NCI-H146 treated with DMSO at 0.1 percent for 48 hours (cell line): ENCODE measurements at regions not wholly inside any gene's neighbourhood (a gene's known extent, or its start where the extent isn't known, plus 50 kb on each side); places are given as distances from the start of the nearest gene placed in this dataset.
"Not testable (repeated sequence)": the region's sequence is repeated elsewhere in the genome, so short reads cannot be mapped to it uniquely, and the experiment has no call there.

Experiments
- DNase-seq: peaks from one replicate; lab custom pipeline; 2025; ENCODE audit not compliant: unreplicated experiment; lab: John Stamatoyannopoulos, UW

DNA sequence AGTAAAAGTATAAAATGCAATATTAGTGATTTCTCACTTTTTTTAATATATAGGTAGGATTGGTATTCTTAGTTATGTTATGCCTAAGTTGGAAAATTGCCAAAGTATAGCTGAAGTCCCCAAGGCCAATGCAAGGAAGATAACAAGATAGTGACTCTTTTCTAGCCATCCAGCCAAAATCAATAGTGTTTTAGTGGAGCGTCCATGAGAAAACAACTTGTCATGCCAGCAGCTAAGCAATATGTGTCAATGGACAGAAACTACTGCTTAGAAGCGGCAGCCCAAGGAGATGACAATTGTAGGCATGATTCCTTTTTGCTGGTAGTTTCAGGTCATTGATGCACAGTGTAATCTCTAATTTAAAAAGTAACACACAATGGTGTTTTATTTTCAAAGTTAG, 1444.6 kb downstream of the SUCLG1 start:
- DNase-seq, result no peak

DNA sequence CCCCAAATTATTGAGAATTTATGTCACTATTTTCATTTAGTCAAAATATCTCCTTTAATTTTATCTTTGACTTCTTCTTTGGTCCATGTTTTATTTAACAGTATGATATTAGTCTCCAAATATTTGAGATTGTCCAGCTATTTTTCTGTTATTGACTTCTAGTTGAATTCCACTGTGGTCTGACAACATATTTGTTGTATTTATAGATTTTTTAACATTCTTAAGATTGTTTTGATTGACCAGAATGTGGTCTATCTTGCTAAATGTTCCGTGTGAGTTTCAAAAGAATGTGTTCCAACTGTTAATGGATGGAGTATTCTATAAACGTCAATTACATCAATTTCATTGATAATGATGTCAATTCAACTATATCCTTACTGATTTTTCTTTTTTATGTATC, 1452.1 kb downstream of the SUCLG1 start:
- no peak for DNase-seq

DNA sequence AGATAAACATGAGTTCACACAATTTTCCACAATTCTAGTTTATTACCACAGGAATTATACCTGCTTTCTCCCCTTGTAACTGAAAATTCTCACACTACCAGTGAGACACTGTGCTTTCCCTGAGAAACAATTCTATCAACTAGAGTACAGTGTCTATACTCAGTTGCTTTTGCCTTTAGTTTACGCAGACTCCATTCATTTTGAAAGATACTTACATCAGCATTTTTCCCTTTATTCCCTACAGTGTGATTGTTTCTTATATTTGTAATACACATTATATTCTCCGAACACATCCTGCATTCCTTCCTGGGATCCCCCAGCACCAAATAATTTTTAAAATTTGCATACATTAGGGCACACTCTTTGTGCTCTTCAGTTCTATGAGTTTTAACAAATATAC, 1455.5 kb downstream of the SUCLG1 start:
- no peak for DNase-seq

DNA sequence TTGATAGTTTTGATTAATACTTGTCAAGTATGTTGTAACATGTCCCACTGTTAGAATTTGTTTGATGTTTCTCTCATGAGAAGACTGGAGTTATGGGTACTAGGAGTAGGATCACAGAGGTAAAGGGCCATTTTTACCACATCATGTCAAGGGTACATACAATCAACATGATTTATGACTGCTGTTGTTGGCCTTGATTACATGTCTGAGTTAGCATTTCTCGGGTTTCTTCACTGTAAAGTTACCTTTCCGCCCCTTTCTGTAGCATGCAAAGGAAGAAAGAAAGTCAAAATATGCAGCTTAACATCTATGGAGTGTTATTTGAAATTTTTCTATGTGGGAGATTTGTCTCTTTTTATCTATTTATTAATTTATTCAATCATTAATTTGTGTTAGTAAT, 1456.4 kb downstream of the SUCLG1 start:
- no peak for DNase-seq

DNA sequence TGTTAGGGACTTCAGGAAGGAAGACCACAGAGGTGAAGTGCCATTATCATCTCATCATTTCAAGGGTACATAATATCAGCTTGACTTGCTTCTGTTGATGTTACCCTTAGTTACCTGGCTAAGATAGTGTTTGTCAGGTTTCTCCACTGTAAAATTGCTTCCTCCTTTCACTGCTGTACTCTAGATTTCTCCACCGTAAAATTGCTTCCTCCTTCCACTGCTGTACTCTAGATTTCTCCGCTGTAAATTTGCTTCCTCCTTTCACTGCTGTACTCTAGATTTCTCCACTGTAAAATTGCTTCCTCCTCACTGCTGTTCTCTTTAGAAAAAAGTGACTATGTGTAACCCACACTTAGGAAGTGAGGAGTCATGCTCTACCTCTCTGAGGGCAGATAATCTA, 1460.3 kb downstream of the SUCLG1 start:
- DNase-seq, result no peak

DNA sequence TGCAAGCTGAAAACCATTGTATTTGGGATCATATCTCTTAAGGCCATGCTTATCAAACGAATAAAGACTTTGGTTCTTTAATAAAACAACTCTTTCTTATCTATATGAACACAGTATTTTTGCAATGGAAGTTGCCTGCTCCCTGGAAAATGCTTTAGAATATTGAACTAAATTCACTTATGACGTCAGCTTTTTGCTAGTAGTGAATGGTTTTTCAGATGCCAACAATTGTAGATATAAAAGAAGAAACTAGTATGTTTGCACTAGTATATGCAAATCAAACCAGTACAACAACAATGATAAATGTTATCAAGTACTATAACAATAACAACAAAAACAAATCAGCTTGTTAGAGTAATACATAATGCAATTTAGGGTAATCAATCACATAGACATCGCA, 1462.9 kb downstream of the SUCLG1 start:
- no peak for DNase-seq

DNA sequence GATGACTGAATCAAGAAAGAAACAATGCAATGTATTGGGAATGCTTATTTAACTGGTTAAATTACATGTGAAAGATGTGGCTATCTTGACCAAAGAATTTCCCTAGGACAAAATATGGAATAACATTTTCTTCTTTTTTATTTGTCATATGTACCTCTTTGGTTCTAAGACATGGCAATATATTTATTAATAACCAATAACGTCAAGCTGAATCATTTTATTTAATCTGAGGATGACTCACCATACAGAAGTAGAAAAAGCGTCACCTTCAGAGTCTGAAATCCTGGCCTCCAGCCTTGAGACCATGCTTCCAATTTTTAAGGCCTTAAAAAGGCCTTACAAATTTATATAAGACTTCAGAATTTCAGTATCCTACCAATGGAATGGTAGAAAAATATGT, 1464.9 kb downstream of the SUCLG1 start:
- DNase-seq, result no peak

DNA sequence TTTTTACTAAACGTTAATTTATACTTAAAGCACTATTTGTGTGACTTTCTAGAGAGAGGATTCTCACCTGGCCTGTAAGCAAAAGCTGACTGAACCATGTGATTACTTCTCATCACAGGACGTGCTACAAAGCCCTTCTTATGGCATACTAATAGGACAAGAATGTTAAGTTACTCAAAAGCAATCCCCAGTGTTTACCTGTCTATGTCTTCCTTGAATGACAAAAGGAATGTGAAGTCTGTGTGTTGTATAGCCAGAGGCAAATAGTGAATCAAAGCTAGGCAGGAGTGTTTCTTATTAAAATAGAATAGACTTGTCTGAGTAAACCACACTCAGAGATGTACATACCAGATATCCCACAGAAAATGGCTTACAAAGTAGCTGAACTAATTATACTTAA, 1465.5 kb downstream of the SUCLG1 start:
- DNase-seq, result no peak

DNA sequence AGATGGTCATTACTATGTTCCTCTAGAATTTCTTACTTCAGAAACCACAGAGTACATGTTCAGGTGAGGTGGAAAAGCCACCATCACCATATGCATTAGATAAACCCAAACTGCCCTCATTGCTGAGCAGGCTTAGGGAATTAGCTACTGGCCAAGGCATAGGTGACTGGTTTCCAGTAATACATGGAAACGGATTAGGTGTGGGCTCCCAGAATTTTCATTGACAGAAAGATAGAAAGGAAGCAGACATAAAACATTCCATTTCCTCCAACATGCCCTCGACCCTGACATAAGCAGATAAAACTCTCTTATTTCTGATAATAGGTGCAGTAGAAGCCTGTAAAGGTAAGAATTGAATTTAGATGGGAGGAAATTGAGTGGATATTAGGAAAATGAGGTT, 1466.1 kb downstream of the SUCLG1 start:
- DNase-seq, result no peak

DNA sequence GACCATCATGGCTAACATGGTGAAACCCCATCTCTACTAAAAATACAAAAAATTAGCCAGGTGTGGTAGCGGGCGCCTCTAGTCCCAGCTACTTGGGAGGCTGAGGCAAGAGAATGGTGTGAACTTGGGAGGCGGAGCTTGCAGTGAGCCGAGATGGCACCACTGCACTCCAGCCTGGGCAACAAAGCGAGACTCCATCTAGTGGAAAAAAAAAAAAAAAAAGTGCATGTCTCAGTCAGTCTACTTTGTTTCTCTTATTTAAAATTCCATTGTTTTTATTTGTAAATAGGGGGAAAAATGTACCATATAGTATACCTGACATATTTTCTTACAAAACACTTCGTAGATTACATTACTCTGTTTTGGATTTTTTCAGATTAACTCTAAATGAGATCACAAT, 1471.4 kb downstream of the SUCLG1 start:
- not testable (repeated sequence) for DNase-seq

DNA sequence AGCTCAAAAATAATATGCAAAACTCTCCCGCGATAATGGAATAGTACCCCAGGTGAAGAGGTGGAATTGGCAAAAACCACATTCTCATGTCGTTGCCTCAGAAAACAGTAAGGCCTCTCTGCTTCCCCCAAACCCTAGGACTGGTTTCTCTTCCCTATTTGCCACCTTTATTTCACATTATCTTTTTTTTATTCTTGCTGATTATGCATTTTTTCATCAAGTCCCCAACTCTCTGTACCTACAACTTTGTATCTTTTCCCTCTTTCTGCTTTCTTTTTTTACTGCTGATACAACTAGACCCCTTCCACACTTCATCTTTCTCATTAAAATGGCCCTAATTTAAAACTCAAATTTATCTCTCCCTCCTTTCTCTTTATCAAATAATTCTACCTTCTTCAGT, 1472.2 kb downstream of the SUCLG1 start:
- DNase-seq, result no peak

DNA sequence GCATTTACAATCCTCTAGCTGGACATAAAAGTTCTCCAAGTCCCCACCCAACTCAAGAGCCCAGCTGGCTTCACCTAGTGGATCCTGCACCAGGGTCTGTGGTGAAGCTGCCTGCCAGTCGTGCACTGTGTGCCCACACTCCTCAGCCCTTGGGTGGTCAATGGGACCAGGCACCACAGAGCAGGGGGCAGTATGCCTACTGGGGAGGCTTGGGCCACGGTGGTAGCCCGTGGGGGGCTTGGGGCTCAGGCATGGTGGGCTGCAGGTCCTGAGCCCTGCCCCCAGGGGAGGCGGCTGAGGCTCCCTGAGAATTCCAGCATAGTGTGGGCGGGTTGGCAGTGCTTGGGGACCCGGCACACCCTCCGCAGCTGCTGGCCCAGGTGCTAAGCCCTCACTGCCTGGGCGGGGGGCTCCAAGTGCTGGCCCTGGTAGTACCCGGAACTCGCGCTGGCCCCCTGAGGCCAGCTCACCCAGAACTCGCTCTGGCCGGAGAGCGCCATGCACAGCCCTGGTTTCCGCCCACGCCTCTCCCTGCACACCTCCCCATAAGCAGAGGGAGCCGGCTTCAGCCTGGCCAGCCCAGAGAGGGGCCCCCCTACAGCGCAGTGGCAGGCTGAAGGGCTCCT, 1473.4 kb downstream of the SUCLG1 start:
- DNase-seq, result no peak

DNA sequence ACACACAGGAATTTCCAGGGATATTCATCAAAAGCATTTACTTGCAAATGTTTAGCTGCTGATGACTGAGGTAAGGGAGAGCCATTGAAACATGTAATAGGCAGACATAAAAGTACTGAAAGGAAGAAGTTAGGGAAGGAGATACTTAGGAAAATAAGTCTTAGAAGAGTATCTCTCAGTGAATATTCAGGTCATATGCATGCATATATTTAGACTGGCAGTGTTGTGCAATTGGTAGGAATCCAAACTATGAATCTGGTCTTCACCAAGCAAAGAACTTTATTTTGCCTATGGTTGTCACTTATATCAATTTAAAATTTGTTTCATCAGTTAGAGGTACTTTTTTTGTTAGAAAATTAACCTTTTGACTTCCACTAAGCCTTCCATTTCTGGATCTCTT, 1490.7 kb downstream of the SUCLG1 start:
- DNase-seq, result no peak

DNA sequence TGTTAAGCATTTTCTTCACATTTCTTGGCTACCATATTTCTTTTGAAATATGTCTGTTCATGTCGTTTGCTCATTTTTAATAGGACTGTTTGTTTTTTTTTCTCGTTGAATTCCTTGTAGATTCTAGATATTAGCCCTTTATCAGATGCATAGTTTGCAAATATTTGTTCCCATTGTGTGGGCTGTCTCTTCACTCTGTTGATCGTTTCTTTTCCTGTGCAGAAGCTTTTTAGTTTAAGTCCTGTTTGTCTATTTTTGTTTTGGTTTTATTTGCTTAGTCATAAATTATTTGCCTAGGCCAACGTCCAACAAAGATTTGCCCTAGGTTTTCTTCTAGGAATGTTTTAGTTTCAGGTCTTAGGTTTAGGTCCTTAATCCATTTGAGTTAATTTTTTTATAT, 1494.7 kb downstream of the SUCLG1 start:
- no peak for DNase-seq

DNA sequence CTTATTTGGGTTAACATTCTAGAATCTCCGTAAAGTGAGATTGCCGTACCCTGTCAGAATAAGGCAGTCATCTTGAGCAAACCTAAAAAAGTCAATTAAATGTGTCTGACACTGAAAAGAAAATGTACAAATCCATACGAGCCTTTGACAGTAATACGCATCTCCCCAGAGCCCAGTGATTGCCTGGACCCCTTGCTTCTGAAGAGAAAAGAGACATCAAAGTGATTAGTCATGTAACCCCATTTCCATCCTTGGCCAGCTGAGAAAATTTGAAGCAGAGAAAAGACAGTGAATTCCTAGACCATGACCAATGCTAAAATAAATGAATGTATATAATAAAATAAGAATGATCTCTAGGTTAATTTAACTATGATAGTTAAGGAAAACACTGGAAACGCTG, 1499.4 kb downstream of the SUCLG1 start:
- no peak for DNase-seq

DNA sequence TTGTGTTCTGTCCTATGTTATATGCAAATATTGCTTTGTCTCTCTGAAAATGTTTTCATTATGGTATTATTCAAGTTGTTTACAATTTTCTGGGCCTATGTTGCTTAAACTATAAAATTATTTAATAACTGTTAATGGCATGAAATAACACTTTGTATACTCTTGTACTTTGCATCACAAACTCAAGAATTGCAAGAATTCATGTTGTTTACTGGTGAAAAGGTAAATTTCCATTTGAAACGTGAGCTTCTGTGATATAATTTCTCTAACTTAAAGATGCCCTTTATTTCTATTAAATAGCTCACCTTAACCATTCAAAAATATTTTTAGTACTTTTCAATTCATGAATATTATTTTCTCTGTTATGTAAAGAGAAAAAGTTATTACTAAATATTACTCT, 1504.2 kb downstream of the SUCLG1 start:
- no peak for DNase-seq

DNA sequence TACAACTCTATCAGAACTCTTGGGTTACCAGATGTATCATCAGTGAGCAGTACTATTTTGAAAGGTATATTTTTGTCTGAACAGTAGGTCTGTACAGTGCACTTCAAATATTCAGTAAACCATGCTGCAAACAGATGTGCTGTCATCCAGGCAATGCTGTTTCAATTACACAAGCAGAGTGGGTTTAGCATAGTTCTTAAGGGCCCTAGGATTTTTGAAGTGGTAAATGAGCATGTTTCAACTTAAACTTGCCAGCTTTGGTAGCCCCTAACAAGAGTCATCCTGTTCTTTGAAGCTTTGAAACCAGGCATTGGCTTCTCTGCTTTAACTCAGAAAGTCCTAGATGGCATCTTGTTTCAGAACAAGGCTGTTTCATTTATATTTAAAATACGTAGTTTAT, 1519.9 kb downstream of the SUCLG1 start:
- DNase-seq, result no peak

DNA sequence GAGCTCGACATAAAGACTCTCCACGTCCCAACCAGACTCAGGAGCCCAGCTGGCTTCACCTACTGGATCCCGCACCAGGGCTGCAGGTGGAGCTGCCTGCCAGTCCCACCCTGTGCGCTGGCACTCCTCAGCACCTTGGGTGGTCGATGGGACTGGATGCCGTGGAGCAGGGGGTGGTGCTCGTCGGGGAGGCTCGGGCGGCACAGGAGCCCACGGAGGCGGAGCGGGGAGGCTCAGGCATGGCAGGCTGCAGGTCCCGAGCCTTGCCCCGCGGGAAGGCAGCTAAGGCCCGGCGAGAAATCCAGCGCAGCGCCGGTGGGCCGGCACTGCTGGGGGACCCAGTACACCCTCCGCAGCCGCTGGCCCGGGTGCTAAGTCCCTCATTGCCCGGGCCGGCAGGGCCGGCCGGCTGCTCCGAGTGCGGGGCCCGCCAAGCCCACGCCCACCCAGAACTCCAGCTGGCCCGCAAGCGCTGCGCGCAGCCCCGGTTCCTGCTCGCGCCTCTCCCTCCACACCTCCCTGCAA, 1520.7 kb downstream of the SUCLG1 start:
- DNase-seq, result not testable (repeated sequence)

DNA sequence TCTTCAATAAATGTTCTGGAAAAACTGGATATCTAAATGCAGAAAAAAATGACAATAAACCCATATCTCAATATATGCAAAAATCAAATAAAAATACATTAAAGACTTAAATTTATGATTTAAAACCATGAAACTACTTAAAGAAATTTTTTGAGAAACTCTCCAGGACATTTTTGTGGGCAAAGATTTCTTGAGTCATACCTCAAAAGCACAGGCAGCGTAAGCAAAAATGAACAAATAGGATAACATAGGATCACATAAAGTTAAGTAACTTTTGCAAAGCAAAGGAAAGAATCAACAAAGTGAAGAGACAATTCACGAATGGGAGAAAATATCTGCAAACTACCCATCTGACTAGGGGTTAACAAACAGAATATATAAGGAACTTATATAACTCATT, 1545.5 kb downstream of the SUCLG1 start:
- no peak for DNase-seq

DNA sequence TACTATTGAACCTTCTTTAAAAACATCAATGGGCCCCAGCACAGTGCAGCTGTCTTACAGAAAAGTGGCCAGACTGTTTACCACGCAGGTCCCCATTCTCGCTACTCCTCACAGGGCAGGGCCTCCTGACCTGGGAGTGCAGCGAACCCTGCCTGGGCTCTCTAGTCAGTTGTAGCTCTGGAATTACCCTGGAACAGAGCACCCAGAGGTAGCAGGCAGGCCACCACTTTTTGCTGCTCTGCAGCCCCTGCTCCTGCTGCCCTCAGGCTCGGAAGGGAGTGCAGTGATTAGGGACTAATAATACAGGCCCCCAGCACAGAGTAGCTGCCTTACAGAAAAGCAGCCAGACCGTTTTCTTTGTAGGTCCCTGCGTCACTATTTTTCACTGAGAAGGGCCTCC, 1563.0 kb downstream of the SUCLG1 start:
- DNase-seq, result no peak

DNA sequence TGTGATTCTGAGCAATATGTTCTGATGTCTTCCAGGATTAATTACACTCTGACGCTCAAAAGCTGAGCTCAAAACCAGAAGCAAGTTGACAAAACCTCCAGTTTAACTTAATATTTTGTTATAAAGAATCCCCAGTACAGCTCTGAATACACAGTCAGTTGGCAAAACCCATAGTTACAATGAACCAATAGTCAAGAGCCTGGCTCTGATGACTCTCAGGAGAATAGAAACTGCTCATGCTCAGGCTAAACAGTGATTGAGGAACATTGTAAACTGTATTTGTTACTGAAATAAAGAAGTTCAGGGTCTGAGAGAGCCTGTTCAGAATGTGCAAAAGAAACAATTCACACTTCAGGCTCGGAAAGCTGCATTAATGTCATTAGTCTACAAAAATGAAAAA, 1565.9 kb downstream of the SUCLG1 start:
- DNase-seq, result no peak

DNA sequence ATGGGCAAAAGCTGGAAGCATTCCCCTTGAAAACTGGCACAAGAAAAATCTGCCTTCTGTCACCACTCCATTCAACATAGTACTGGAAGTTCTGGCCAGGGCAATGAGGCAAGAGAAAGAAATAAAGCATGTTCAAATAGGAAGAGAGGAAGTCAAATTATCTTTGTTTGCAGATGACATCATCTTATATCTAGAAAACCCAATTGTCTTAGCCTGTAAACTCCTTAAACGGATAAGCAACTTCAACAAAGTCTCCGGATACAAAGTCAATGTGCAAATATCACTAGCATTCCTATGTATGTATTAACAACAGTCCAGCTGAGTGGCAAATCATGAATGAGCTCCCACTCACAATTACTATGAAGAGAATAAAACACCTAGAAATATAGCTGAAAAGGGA, 1579.3 kb downstream of the SUCLG1 start:
- DNase-seq, result no peak

DNA sequence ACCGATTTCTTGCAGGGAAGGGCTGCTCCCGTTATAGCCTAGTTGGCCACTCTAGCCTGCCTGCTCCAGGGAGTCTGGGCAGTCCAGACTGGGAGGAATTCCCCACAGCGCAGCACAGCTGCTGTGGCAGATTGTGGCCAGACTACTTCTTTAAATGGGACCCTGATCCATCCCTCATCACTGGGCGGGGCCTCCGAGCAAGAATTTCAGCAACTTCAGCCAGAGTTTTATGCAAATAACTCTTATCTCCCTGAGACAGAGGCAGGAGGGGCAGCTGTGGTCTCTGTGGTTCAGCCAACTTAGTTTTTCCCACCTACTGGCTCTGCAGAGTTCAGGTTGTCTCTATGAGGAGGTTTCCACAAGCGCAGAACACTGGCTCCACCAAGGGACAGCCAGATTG, 1583.2 kb downstream of the SUCLG1 start:
- no peak for DNase-seq

DNA sequence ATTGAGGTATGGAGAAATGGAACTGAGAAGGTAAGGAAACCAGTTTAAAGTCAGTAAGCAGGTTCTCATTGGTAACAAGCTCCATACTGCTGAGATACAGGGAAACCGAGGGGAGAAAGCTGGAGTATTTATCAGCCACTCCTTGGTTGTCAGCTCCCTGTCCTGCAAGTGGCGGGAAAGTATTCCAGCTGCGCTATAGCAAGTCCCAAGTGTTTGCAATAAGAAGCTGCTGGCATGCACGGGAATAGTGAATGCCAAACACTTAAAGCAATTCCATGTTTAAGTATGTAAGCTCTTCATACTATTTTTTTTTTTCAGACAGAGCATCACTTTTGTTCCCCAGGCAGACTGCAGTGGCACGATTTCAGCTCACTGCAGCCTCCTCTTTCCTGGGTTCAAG, 1601.1 kb downstream of the SUCLG1 start:
- DNase-seq, result no peak
